ENCODE measurements at regions not wholly inside any gene's neighbourhood (a gene's known extent, or its start where the extent isn't known, plus 50 kb on each side); places are given as distances from the start of the nearest gene placed in this dataset.

DNA sequence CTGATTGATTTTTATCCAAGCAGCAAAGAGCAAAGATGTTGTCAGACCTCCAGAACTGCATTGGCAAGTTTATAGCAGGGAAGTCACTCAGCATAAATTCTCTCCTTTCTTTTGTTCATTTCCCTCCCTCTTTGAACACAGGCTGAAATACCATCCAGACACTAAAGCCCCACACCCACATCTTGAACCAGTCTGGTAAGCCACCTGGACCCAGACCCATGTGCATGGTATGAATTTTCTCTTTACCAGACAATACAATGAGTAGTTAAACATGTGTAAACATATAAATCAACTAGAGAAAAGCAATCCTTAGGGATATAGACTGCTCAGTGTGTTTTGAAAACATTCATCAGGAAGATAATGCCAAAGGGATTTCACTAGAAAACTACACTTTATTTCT is 488.3 kb upstream of the FLRT2 start:
- Histone ChIP-seq H3K27ac (ENCODE audit: low read depth, low read length) (no peak overlapping the region), H3K9me3 (ENCODE audit: control insufficient read depth, insufficient read depth, low read length) (no peaks in the 10 kb centered on the region), H3K27me3 (ENCODE audit: control insufficient read depth, insufficient read depth, low read length) (no peaks in the 10 kb centered on the region), H3K4me3 (ENCODE audit: low read depth, low read length) (no peak overlapping the region)
- TF ChIP-seq CTCF (IDR thresholded peaks at IDR 0.05; ENCODE audit: low read depth, low read length): no peak
- ChIA-PET CTCF (no interaction called here), POLR2A (no interaction called here)
- no peak for DNase-seq (ENCODE audit: low read depth, low spot score)

GRCh38 chr14:85042301-85042700 is 487.6 kb upstream of the FLRT2 start:
- no peak for TF ChIP-seq CTCF (IDR thresholded peaks at IDR 0.05; ENCODE audit: low read depth, low read length)
- ChIA-PET POLR2A (no interaction called here), CTCF (no interaction called here)
- no peak for DNase-seq (ENCODE audit: low read depth, low spot score)
- Histone ChIP-seq H3K27ac (ENCODE audit: low read depth, low read length) (no peak overlapping the region), H3K27me3 (ENCODE audit: control insufficient read depth, insufficient read depth, low read length) (no peaks in the 10 kb centered on the region), H3K4me3 (ENCODE audit: low read depth, low read length) (no peak overlapping the region), H3K9me3 (ENCODE audit: control insufficient read depth, insufficient read depth, low read length) (no peaks in the 10 kb centered on the region)

DNA sequence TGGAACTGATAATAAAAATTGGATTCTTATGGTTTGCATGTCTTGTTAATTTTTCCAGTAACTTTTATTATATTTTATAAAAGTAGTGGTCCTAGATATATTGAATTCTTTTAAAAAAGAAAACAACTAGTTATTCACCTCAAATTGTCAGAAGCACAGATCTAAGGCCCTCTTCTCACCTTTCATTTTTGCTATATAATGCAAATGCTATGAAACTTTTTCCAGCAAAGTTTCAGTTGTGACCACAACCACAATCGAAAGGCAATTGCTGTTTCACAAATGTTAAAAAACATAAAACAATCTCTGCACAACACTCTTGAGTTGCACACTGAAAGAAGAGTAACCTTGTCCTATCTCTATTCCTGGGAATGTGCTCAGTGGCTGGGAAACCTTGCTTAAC is 479.8 kb upstream of the FLRT2 start:
- H3K4me3 ChIP-seq (ENCODE audit: low read depth, low read length): no peak overlapping the region
- H3K9me3 ChIP-seq (ENCODE audit: control insufficient read depth, insufficient read depth, low read length): no peaks in the 10 kb centered on the region
- POLR2A ChIA-PET: no interaction called here
- TF ChIP-seq CTCF (IDR thresholded peaks at IDR 0.05; ENCODE audit: low read depth, low read length): no peak
- CTCF ChIA-PET: no interaction called here
- no peaks in the 10 kb centered on the region for H3K27me3 ChIP-seq (ENCODE audit: control insufficient read depth, insufficient read depth, low read length)
- no peak for DNase-seq (ENCODE audit: low read depth, low spot score)
- H3K27ac ChIP-seq (ENCODE audit: low read depth, low read length): no peak overlapping the region

GRCh38 chr14:85052646-85053045 is 477.3 kb upstream of the FLRT2 start:
- H3K27me3 ChIP-seq (ENCODE audit: control insufficient read depth, insufficient read depth, low read length): no peaks in the 10 kb centered on the region
- DNase-seq (ENCODE audit: low read depth, low spot score): no peak
- ChIA-PET POLR2A (no interaction called here), CTCF (interaction anchor here (1.0 kb wide), 1 partner anchor 10 kb away, joined by 3 read pairs; no protein-coding TSS in a partner anchor)
- H3K4me3 ChIP-seq (ENCODE audit: low read depth, low read length): no peak overlapping the region
- no peaks in the 10 kb centered on the region for H3K9me3 ChIP-seq (ENCODE audit: control insufficient read depth, insufficient read depth, low read length)
- no peak for TF ChIP-seq CTCF (IDR thresholded peaks at IDR 0.05; ENCODE audit: low read depth, low read length)
- no peak overlapping the region for H3K27ac ChIP-seq (ENCODE audit: low read depth, low read length)

DNA sequence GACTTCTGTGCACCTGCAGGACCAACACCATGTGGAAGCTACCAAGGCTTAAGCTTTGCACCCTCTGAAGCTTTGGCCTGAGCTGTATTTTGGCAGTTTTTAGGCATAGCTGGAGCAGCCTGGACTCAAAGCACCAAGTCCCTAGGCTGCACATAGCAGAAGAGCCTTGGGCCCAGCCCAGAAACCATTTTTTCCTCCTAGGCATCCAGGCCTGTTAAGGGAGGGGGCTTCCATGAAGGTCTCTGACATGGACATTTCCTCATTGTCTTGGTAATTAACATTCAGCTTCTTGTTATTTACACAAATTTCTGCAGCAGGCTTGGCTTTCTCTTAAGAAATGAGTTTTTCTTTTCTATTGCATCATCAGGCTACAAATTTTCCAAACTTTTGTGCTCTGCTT is 475.8 kb upstream of the FLRT2 start:
- no peak for DNase-seq (ENCODE audit: low read depth, low spot score)
- no peak overlapping the region for H3K27ac ChIP-seq (ENCODE audit: low read depth, low read length)
- no peaks in the 10 kb centered on the region for H3K27me3 ChIP-seq (ENCODE audit: control insufficient read depth, insufficient read depth, low read length)
- no peak overlapping the region for H3K4me3 ChIP-seq (ENCODE audit: low read depth, low read length)
- TF ChIP-seq CTCF (IDR thresholded peaks at IDR 0.05; ENCODE audit: low read depth, low read length): no peak
- no peaks in the 10 kb centered on the region for H3K9me3 ChIP-seq (ENCODE audit: control insufficient read depth, insufficient read depth, low read length)
- ChIA-PET POLR2A (no interaction called here), CTCF (no interaction called here)
